Neuronal stem cell (in vitro differentiated cells): ENCODE measurements at regions not wholly inside any gene's neighbourhood (a gene's known extent, or its start where the extent isn't known, plus 50 kb on each side); places are given as distances from the start of the nearest gene placed in this dataset.

ENCODE experiments used
- DNase-seq: peaks from one replicate; pipeline ENCODE4 v3.0.0-alpha.2; 2013; ENCODE audit warnings: low spot score
- H2AFZ ChIP-seq: one replicate; pipeline ENCODE4 v1.6.1; 2013; ENCODE audit warnings: mild to moderate bottlenecking, low read length, inconsistent platforms
- H2AK5ac ChIP-seq: 2 replicates; pipeline ENCODE4 v1.6.1; 2013; ENCODE audit warnings: low read depth, mild to moderate bottlenecking, inconsistent platforms, low read length, moderate library complexity, mixed read lengths
- H2BK120ac ChIP-seq: 2 replicates; pipeline ENCODE4 v1.6.1; 2013; ENCODE audit warnings: low read depth, mild to moderate bottlenecking, inconsistent platforms, low read length, moderate library complexity, mixed read lengths
- H2BK12ac ChIP-seq: one replicate; pipeline ENCODE4 v1.6.1; 2013; ENCODE audit warnings: low read length, inconsistent platforms
- H2BK15ac ChIP-seq: 2 replicates; pipeline ENCODE4 v1.6.1; 2013; ENCODE audit warnings: mild to moderate bottlenecking, low read length, inconsistent platforms, mixed read lengths
- H2BK5ac ChIP-seq: one replicate; pipeline ENCODE4 v1.6.1; 2013; ENCODE audit warnings: inconsistent platforms, mild to moderate bottlenecking, low read length, moderate library complexity
- H3K14ac ChIP-seq: one replicate; pipeline ENCODE4 v1.6.1; 2013; ENCODE audit warnings: low read length, inconsistent platforms
- H3K18ac ChIP-seq: 2 replicates; pipeline ENCODE4 v1.6.1; 2013; ENCODE audit warnings: low read length, inconsistent platforms
- H3K23ac ChIP-seq: 2 replicates; pipeline ENCODE4 v1.6.1; 2013; ENCODE audit warnings: low read depth, mild to moderate bottlenecking, mixed read lengths, low read length, inconsistent platforms; ENCODE audit not compliant: poor library complexity
- H3K27ac ChIP-seq: replicated peaks from 3 replicates; pipeline ENCODE4 v1.5.1; 2013; ENCODE audit warnings: low read length, inconsistent platforms
- H3K27me3 ChIP-seq, 3 experiments: 2 replicates each; pipeline ENCODE4 v1.6.1; 2013; ENCODE audit warnings: low read length in 3 of 3, mild to moderate bottlenecking in 2 of 3, inconsistent platforms in 1 of 3, low read depth in 1 of 3, mixed read lengths in 1 of 3, moderate library complexity in 1 of 3; ENCODE audit not compliant: control insufficient read depth in 3 of 3, insufficient read depth in 3 of 3
- H3K36me3 ChIP-seq, 2 donors: replicated peaks in 1 of 2; 2 replicates each; pipeline ENCODE4 v1.6.1; 2013; ENCODE audit warnings: low read length in 2 of 2; ENCODE audit not compliant: control insufficient read depth in 2 of 2, insufficient read depth in 2 of 2
- H3K4ac ChIP-seq: 2 replicates; pipeline ENCODE4 v1.6.1; 2013; ENCODE audit warnings: inconsistent platforms, mild to moderate bottlenecking, low read length, moderate library complexity
- H3K4me1 ChIP-seq, 2 donors: 1 replicate in 1 of 2; 2 replicates in 1 of 2; pipeline ENCODE4 v1.6.1; 2013; ENCODE audit warnings: low read length in 2 of 2, low read depth in 1 of 2; ENCODE audit not compliant: control insufficient read depth in 2 of 2, insufficient read depth in 1 of 2
- H3K4me2 ChIP-seq: one replicate; pipeline ENCODE4 v1.6.1; 2013; ENCODE audit warnings: mild to moderate bottlenecking, low read length, inconsistent platforms; ENCODE audit not compliant: insufficient read depth, poor library complexity, severe bottlenecking
- H3K4me3 ChIP-seq, 2 donors: 2 replicates each; pipeline ENCODE4 v1.5.1; 2013; ENCODE audit warnings: low read length in 2 of 2, mild to moderate bottlenecking in 2 of 2, inconsistent platforms in 1 of 2, moderate library complexity in 1 of 2
- H3K79me1 ChIP-seq: one replicate; pipeline ENCODE4 v1.6.1; 2013; ENCODE audit warnings: low read depth, mild to moderate bottlenecking, inconsistent platforms, low read length, moderate library complexity
- H3K9ac ChIP-seq: one replicate; pipeline ENCODE4 v1.6.1; 2013; ENCODE audit warnings: mild to moderate bottlenecking, low read depth, low read length, inconsistent platforms; ENCODE audit not compliant: poor library complexity
- H3K9me3 ChIP-seq, 2 donors: replicated peaks in 1 of 2; 2 replicates each; pipeline versions ENCODE3 to v1.6.1; 2013; ENCODE audit warnings: low read length in 2 of 2, mild to moderate bottlenecking in 2 of 2, inconsistent platforms in 1 of 2, low read depth in 1 of 2, mixed read lengths in 1 of 2, moderate library complexity in 1 of 2; ENCODE audit not compliant: control insufficient read depth in 2 of 2, insufficient read depth in 1 of 2
- H4K8ac ChIP-seq: one replicate; pipeline ENCODE4 v1.6.1; 2013; ENCODE audit warnings: low read depth, mild to moderate bottlenecking, inconsistent platforms, low read length, moderate library complexity
- H4K91ac ChIP-seq: one replicate; pipeline ENCODE4 v1.6.1; 2013; ENCODE audit warnings: low read length, low read depth, mild to moderate bottlenecking, inconsistent platforms; ENCODE audit not compliant: poor library complexity
- WGBS, 2 donors: extraction: QIAGEN DNeasy Blood & Tissue Kit; methylation state at CpG; one replicate each; pipeline ENCODE4 v1.1.7; 2013; ENCODE audit warnings: missing lambda C conversion rate in 2 of 2, mixed read lengths in 1 of 2; ENCODE audit not compliant: insufficient read length in 2 of 2, insufficient replicate concordance in 1 of 2; ENCODE audit errors: extremely low coverage in 2 of 2; 5-methylcytosine and 5-hydroxymethylcytosine counted together

DNA sequence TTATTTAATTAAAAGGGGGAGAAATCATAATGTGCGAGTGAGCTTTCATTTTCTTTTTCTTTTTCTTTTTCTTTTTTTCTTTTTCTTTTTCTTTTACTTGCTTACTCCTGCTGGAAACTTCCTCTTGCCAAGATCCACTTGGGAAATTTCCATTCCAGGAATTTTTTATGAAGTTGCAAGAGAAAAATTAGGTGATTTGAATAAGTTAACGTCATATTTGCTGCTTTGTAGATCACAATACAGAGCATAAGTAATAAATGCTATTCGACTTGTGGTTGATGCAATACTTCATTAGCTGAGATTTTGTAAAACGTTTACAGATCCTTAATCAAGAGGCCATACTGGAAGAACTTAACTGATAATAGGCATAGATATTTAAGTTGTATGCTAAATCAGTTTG is 354.7 kb upstream of the SMIM21 start:
- no CpG with 5 or more reads among the region's 4 CpGs for WGBS, 2 donors
- no peak overlapping the region for H2BK5ac ChIP-seq
- no peak overlapping the region for H2BK15ac ChIP-seq
- no peak overlapping the region for H4K8ac ChIP-seq
- H3K79me1 ChIP-seq, result no peaks in the 10 kb centered on the region
- H3K27me3 ChIP-seq, result no peaks in the 10 kb centered on the region
- H3K23ac ChIP-seq, result no peak overlapping the region
- no peak for DNase-seq
- no peak overlapping the region for H2BK12ac ChIP-seq
- no peak overlapping the region for H3K4me3 ChIP-seq
- H3K4ac ChIP-seq, result no peak overlapping the region
- H2BK120ac ChIP-seq, result no peak overlapping the region
- H3K36me3 ChIP-seq, result no peaks in the 10 kb centered on the region
- no peaks in the 10 kb centered on the region for H3K9me3 ChIP-seq
- H2AK5ac ChIP-seq, result no peak overlapping the region
- no peak overlapping the region for H4K91ac ChIP-seq
- H3K4me2 ChIP-seq, result no peak overlapping the region
- H3K14ac ChIP-seq, result no peak overlapping the region
- H3K4me1 ChIP-seq, result peaks cover 4 to 15% of the 10 kb centered on the region in 2 donors
- no peak overlapping the region for H3K27ac ChIP-seq
- no peak overlapping the region for H3K18ac ChIP-seq
- H3K9ac ChIP-seq, result no peak overlapping the region
- H2AFZ ChIP-seq, result no peak overlapping the region

DNA sequence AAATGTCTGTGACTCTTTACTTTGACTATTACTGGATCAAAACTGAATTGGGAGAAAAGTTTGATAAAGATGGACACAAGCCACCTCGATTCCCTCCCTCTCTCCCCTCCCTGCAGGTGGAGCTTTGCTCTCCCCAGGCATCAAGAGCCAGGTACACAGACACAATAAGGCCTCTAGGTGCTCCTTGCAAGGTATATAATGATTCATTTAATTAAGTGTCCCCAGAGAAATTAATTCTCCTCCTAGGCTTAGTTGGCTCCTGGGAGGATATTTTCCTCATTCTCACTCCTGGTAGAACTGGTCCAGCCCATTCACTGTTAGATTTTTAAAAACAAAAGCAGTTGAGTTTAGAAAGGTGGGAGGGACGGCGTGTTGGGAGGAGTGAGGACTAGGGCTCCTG is 352.4 kb upstream of the SMIM21 start:
- no peak overlapping the region for H3K4me3 ChIP-seq
- H2AK5ac ChIP-seq, result no peak overlapping the region
- H3K36me3 ChIP-seq, result no peaks in the 10 kb centered on the region
- no peak overlapping the region for H4K8ac ChIP-seq
- no peaks in the 10 kb centered on the region for H3K27me3 ChIP-seq
- H2BK15ac ChIP-seq, result no peak overlapping the region
- H4K91ac ChIP-seq, result no peak overlapping the region
- H3K27ac ChIP-seq, result no peak overlapping the region
- no peak overlapping the region for H2BK120ac ChIP-seq
- WGBS, 2 donors, result 100% methylated on average over 2 of the region's 3 CpGs; no CpG with 5 or more reads in 1 of the 2 donors
- H3K23ac ChIP-seq, result no peak overlapping the region
- no peak for DNase-seq
- H2BK5ac ChIP-seq, result no peak overlapping the region
- no peak overlapping the region for H3K18ac ChIP-seq
- no peak overlapping the region for H3K4ac ChIP-seq
- no peak overlapping the region for H2BK12ac ChIP-seq
- no peaks in the 10 kb centered on the region for H3K9me3 ChIP-seq
- H2AFZ ChIP-seq, result no peak overlapping the region
- no peak overlapping the region for H3K14ac ChIP-seq
- no peak overlapping the region for H3K4me2 ChIP-seq
- no peaks in the 10 kb centered on the region for H3K79me1 ChIP-seq
- H3K4me1 ChIP-seq, result peaks cover 4 to 11% of the 10 kb centered on the region in 2 donors
- no peak overlapping the region for H3K9ac ChIP-seq

DNA sequence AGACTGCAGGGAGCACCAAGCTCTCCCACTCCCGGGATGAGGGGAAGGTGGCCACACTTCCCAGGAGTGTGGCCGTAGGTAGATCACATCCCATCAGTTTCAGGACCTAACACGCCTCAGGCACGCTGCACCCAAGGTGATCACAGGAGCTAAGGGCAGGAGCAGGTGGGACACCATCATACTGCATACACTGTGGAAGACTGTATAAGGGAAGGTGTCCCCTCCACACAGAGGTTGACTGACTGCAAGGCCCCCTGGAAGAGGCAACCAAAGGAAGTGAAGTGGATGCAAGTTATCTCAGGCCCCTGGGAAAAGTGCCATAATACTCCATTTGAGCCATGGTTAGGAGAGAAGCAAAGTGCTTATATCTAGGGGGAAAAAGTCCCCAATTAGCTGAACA is 351.9 kb upstream of the SMIM21 start:
- Histone ChIP-seq H3K18ac (no peak overlapping the region), H2BK5ac (no peak overlapping the region), H2BK120ac (no peak overlapping the region), H3K4me3 (no peak overlapping the region), H4K8ac (no peak overlapping the region), H3K27ac (no peak overlapping the region), H3K23ac (no peak overlapping the region), H3K4me1 (peaks cover 3 to 11% of the 10 kb centered on the region in 2 donors), H2BK15ac (no peak overlapping the region), H3K14ac (no peak overlapping the region), H4K91ac (no peak overlapping the region), H3K4me2 (no peak overlapping the region), H3K79me1 (no peaks in the 10 kb centered on the region), H2AFZ (no peak overlapping the region), H2AK5ac (no peak overlapping the region), H2BK12ac (no peak overlapping the region), H3K4ac (no peak overlapping the region), H3K9ac (no peak overlapping the region), H3K9me3 (no peaks in the 10 kb centered on the region), H3K36me3 (no peaks in the 10 kb centered on the region), H3K27me3 (no peaks in the 10 kb centered on the region)
- DNase-seq, result no peak
- WGBS, 2 donors, result no CpG with 5 or more reads among the region's 4 CpGs

DNA sequence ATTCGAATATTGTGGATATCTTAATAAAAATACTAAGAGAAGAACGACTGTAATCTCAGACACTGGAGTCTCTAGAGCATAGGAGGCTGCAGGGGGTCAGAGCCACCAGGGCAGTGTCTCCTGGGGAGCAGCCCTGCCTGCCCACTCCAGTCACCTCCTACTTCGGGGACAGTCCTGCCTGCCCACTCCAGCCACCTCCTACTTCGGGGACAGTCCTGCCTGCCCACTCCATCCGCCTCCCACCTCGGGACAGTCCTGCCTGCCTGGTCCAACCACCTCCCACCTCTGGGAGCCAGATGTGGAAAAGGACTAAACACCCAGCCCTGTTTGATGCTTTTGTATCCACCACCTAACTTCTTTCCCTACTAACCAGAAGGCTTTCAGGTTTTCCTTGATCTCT is 350.1 kb upstream of the SMIM21 start:
- H3K36me3 ChIP-seq, result no peaks in the 10 kb centered on the region
- H2AFZ ChIP-seq, result no peak overlapping the region
- H2BK15ac ChIP-seq, result no peak overlapping the region
- H3K79me1 ChIP-seq, result no peaks in the 10 kb centered on the region
- H3K23ac ChIP-seq, result no peak overlapping the region
- H2BK120ac ChIP-seq, result no peak overlapping the region
- no peak overlapping the region for H3K4me2 ChIP-seq
- H3K27me3 ChIP-seq, result no peaks in the 10 kb centered on the region
- H2BK5ac ChIP-seq, result no peak overlapping the region
- H3K9ac ChIP-seq, result no peak overlapping the region
- no peak overlapping the region for H3K14ac ChIP-seq
- no peak overlapping the region for H4K8ac ChIP-seq
- no peak overlapping the region for H2AK5ac ChIP-seq
- no peak overlapping the region for H4K91ac ChIP-seq
- no peak overlapping the region for H2BK12ac ChIP-seq
- WGBS, 2 donors, result no CpG with 5 or more reads among the region's 6 CpGs
- DNase-seq, result no peak
- H3K27ac ChIP-seq, result no peak overlapping the region
- peak overlapping the region; percentile 55 for H3K18ac ChIP-seq
- no peak overlapping the region for H3K4ac ChIP-seq
- no peaks in the 10 kb centered on the region for H3K9me3 ChIP-seq
- no peak overlapping the region for H3K4me3 ChIP-seq
- H3K4me1 ChIP-seq, result no peaks in the 10 kb centered on the region
